NCI-H2196 (cell line): ENCODE measurements at regions not wholly inside any gene's neighbourhood (a gene's known extent, or its start where the extent isn't known, plus 50 kb on each side); places are given as distances from the start of the nearest gene placed in this dataset.
A peak's percentile ranks its signal among the peaks of the same experiment; 100 is the strongest.

ENCODE experiments used
- DNase-seq: peaks from one replicate; lab custom pipeline; 2025; ENCODE audit not compliant: unreplicated experiment; lab: John Stamatoyannopoulos, UW

DNA sequence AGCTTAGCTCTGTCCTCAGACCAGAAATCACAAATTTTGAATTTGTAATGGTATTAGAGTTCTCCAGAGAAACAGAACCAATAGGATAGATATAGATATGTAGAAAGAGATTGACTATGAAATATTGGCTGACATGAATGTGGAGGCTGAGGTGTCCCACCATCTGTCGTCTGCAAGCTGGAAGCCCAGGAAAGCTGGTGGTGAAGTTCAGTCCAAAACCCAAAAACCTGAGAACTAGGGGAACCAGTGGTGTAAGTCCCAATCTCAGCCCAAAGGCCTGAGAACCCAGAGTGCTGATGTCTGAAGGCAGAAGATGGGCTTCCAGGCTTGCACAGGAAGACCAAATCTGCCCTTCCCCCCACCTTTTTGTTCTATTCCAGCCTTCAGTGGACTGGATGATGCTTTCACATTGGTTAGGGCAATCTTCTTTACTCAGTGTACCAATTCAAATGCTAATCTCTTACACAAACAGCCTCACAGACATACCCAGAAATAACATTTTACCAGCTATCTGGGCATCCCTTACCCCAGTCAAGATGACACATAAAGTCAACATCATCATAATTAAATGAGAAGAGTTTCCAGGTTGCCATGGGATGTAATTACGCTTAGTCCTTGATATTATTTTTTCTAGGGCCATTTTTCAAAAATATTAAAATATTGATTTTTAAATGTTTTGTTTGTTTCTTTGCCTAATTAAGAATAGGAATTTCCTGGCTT is 570.8 kb downstream of the UTRN start:
- no peak for DNase-seq

- no peak for DNase-seq
These were observed 571.5 kb downstream of the UTRN start for GRCh38 chr6:144856622-144857021.

GRCh38 chr6:144857086-144857485 is 572.0 kb downstream of the UTRN start:
- no peak for DNase-seq

DNA sequence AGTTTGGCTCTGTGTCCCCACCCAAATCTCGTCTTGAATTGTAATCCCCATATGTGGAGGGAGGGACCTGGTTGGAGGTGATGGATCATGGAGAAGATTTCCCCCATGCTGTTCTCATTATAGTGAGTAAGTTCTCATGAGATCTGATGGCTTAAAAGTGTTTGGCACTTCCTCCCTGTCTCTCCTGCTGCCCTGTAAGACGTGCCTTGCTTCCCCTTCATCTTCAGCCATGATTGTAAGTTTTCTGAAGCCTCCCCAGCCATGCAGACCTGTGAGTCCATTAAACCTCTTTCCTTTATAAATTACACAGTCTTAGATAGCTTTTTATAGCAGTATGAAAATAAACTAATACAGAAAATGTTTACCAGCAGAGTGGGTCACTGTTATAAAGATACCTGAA is 577.6 kb downstream of the UTRN start:
- no peak for DNase-seq

DNA sequence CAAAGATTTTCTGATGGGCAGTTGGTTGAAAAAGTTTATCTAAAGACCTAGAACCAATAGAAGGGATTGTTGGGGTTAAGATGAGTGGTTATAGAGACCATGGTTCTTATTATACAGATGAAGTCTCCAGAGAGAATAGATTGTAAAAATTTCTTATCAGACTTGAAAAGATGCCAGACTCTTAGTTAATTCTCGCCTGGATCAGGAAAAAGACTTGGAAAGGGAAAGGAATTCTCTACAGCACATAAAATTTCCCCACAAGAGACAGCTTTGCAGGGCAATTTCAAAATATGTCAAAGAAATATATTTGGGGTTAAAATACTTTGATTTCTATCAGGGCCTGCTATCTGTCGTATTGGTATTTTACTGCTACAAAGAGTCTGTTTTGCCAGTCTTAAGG is 582.6 kb downstream of the UTRN start:
- DNase-seq, result no peak

- no peak for DNase-seq
These were observed 585.6 kb downstream of the UTRN start for GRCh38 chr6:144870782-144871181.

GRCh38 chr6:144873623-144874378 is 588.7 kb downstream of the UTRN start:
- DNase-seq, result no peak

DNA sequence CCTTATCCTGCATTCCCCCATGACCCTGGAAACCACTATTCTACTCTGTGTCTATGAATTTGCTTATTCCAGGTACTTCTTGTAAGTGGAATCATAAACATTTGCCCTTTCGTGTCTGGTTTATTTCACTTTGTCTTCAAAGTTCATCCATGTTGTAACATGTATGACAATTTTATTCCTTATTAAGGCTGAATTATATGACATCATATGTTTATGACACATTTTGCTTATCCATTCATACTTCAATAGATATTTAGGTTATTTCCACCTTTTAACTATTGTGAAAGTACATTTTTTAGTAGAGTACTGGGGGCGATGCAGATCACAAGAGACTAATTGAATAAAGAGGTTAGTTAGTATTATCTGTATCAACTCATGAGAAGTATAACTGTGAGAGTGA is 591.6 kb downstream of the UTRN start:
- no peak for DNase-seq

DNA sequence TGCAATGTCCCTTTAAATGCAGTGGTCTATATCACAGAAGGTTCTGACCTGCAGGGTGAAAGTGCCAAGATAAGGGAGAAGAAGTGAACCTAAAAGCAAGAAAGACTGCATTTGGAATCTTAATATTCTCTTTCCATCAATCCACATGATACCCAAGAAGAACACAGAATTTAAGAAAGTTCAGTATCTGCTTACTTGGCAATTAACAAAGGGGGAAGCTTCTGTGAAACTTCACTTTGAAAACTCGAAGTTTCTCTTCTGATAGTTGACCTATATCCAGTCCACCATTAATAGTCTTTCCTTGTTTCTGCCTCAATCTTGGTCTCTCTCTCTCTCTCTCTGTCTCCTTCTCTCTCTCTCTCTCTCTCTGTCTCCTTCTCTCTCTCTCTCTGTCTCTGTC is 592.0 kb downstream of the UTRN start:
- no peak for DNase-seq

GRCh38 chr6:144878577-144878976 is 593.4 kb downstream of the UTRN start:
- DNase-seq, result no peak

DNA sequence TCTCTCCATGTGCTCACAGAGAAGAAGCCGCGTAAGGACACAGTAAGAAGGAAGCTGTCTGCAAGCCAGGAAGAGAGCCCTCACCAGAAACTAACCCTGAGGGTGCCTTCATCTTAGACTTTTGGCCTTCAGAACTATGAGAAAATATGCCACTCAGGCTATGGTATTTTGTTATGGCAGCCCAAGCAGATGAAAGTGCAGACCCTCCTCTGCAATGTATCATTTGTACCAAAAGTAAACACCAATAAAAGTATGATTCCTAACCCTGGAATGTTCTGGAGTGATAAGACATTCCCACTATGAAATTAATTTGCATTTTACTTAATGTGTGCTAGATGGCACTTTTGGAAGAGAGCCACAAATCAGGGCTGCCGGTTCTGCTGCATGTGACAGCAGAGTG is 594.3 kb downstream of the UTRN start:
- no peak for DNase-seq

DNA sequence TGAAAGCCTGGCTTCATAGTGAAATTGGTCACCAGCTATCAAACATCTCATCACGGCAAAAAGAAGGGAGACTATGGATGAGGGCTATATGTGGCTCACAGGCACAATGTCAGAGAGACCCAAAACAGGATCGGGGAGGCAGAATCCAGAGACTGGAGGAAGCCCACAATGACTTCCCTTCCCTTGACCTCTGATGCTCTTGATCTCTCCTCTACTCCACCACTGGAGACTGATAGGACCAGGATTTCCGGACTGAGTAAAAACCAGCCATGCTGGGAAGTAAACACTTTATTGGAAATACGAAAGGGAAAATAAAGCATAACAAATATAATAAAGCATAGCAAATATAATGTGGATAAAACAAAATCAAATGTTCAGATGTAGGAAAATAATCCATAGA is 597.3 kb downstream of the UTRN start:
- DNase-seq, result no peak

GRCh38 chr6:144883915-144884314 is 598.8 kb downstream of the UTRN start:
- no peak for DNase-seq

GRCh38 chr6:144885817-144886216 is 600.7 kb downstream of the UTRN start:
- DNase-seq, result no peak

DNA sequence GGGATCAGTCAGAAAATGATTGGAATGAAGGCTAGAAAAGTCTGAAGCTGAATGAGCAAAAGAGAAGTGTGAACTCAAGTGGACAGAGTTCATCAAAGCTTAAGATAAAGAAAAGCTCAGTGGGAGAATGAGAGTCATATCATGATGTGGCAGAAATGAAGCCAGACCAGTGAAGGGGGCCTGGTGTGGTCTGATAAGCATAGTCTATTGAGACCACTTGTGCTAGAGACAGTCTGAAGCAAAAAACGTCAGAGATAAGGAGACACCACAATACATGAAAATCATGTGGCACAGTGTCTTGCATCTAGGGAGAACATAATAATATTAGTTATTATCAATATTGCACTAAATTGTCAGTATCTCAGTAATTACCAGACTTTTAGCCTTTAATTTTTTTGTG is 601.5 kb downstream of the UTRN start:
- DNase-seq, result no peak

- DNase-seq, result no peak
These were observed 603.5 kb downstream of the UTRN start for GRCh38 chr6:144888621-144889020.

DNA sequence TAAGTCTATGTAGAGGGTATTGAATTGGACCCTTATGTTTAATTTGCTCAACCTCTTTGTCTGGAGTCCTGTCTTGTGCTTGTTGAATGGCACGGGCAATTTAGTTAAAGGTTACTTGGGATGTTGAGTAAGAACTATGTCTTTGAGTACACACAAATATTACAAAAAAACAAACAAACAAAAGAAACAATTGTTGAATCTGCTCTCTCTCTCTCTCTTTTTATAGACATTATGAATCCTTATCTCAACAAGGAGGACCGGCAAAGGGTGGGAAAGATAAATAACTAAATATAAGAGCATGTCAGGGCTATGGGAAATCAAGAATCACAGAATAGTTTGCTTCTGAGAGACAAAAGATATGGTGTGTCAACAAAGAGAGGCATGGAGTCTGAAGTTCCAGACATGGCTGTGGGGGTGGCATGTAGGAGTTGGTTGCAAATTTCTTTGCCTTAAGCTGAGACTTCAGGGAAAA is 608.6 kb downstream of the UTRN start:
- DNase-seq, result no peak

DNA sequence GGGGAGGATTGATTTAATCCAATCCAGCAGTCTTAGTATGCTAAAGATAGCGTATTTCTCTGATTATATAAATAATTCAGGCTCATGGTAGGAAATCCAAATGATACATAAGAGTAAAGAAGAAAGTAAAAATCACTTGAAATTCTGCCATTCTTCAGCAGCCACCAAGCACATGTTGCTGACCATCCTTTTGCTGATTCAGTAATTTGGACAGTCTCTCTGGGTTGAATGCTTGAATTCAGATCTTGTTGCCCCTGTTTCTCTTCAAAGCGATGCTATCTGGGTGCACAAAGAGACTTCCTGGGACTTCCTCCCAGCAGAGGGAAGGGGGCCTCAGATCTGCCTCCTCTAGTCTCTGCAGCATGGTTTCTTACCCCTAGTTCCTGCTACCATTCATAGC is 609.1 kb downstream of the UTRN start:
- DNase-seq, result no peak

DNA sequence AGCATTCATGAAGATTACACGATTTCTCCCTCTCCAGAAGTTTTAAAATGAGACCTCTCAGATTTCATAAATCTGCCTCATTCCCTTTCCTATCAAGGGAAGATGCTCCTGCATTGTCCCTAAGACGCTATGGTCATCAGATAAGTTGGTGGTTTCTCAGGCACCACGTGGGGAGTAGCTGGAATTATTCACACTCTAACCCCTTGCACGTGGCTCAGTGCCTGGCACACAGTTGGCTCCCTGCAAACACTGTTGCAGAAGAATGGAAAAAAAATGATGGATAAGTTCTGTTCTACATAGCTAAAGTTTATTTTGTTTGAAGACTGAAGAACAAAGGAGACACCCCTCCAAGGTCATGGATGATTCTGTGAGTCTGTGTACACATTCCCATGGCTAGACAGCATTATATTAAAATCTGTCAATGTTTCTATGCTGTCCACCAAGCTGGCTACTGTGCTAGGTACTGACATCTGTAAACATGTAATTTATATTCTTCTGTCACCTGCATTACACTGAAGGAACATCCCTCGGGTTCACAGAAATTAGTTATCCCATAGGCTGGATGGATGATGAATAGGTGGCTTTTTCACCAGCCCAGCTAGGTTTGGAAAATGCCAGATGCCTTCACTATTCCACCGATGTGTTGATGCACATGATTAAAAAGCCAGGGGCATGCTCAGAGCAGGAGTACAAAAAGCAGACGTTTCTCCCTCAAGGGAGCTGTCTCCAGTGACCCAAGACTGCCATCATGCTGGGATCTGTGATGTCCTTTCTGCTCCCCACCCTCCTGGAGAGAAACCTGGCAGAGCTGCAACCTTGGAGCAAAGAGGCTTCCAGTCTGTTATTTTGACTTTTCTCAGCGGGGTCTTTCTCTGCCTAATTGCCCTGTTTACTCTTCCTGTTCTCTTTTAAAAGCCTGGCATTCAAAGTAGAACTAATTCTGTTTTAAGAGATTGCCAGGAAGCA is 610.5 kb downstream of the UTRN start:
- peak; percentile 9 for DNase-seq

DNA sequence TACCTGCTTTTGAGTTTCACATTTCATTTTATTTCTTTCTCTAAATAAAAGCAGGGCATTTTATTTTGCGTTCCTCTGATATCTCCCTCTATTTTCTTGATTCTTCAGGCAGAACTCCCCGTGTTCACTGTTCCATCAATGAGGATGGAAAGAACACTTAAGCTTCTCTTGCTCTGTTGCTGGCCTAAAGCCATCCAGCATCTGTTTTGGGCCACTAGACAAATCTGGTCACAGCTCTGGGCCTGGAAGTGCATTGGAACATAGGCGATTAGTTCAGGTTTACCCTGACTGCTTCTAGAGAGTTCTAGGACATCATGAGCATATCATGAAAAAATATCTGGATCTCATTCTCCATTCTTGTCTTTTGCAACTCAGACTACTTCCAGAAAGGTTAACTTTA is 611.2 kb downstream of the UTRN start:
- DNase-seq, result no peak

GRCh38 chr6:144896871-144897270 is 611.7 kb downstream of the UTRN start:
- no peak for DNase-seq
